HepG2 (cell line): ENCODE measurements at regions not wholly inside any gene's neighbourhood (a gene's known extent, or its start where the extent isn't known, plus 50 kb on each side); places are given as distances from the start of the nearest gene placed in this dataset.

Experiments
- ATAC-seq: fragments of 200-7000 bp; cut with Tn5 transposase; 3 replicates; pipeline ENCODE4 v1.9.1; 2020; ENCODE audit warnings: mild to moderate bottlenecking, moderate library complexity
- BruUV-seq: library from RNA; stranded (reverse); fragments of 400-500 nt; replicated peaks from 2 replicates; lab custom pipeline; 2021; lab: Mats Ljungman, UMichigan
- CTCF ChIA-PET: fragments of 300-600 bp; formaldehyde crosslinking; extraction: SDS; loops from one replicate; lab custom pipeline; 2021; ENCODE audit warnings: low total read pairs, inconsistent platforms, low intra/inter-chr PET ratio; lab: Yijun Ruan, JAX
- POLR2A ChIA-PET: fragments of 350-600 bp; sonication (Branson Sonifier 250); formaldehyde crosslinking; loops from one replicate; lab custom pipeline; 2020; ENCODE audit warnings: antibody characterized with exemption, inconsistent platforms; lab: Yijun Ruan, JAX
- DNase-seq: peaks from one replicate; pipeline ENCODE4 v3.0.0-alpha.2; 2015; ENCODE audit warnings: low spot score
- FAIRE-seq: peaks from 3 replicates; lab custom pipeline; 2011; peaks lifted over from hg19 to GRCh38; lab: Jason Lieb, UNC
- H2AFZ ChIP-seq: one replicate; pipeline ENCODE4 v1.6.1; 2011; ENCODE audit warnings: low read length, inconsistent platforms
- H3K27ac ChIP-seq: fragments of 300-600 bp; 3 replicates; pipeline ENCODE4 v1.8.0; 2011; ENCODE audit warnings: mixed run types, mild to moderate bottlenecking, mixed read lengths, low read length, inconsistent platforms; ENCODE audit not compliant: insufficient read depth; ENCODE audit errors: extremely low read length
- H3K27me3 ChIP-seq, 2 experiments: fragments of 200-600 bp in 1 of 2; 2 replicates in 1 of 2; 3 replicates in 1 of 2; pipeline versions ENCODE4 v1.6.0 to v1.8.0; 2011; ENCODE audit warnings: low read length in 2 of 2, mild to moderate bottlenecking in 2 of 2, moderate library complexity in 2 of 2, inconsistent platforms in 1 of 2; ENCODE audit not compliant: insufficient read depth in 2 of 2, control insufficient read depth in 1 of 2
- H3K36me3 ChIP-seq, 2 experiments: fragments of 200-600 bp in 1 of 2; replicated peaks in 1 of 2; 2 replicates in 1 of 2; 3 replicates in 1 of 2; pipeline versions ENCODE4 v1.5.1 to v1.8.0; 2011; ENCODE audit warnings: low read length in 2 of 2, inconsistent platforms in 1 of 2; ENCODE audit not compliant: insufficient read depth in 2 of 2, control insufficient read depth in 1 of 2
- H3K4me1 ChIP-seq: 2 replicates; pipeline ENCODE4 v1.5.1; 2012; ENCODE audit warnings: low read length, inconsistent platforms; ENCODE audit not compliant: insufficient read depth
- H3K4me2 ChIP-seq: 2 replicates; pipeline ENCODE4 v1.6.0; 2011; ENCODE audit warnings: low read depth, low read length, inconsistent platforms
- H3K4me3 ChIP-seq, 3 experiments: fragments of 200-600 bp in 1 of 3; sonication (generic), shearing (Covaris generic) in 1 of 3; replicated peaks in 1 of 3; 2 replicates each; pipeline ENCODE4 v1.5.1; 2011 to 2016; ENCODE audit warnings: low read length in 3 of 3, inconsistent platforms in 2 of 3, low read depth in 2 of 3, mild to moderate bottlenecking in 2 of 3, control low read depth in 1 of 3, mixed read lengths in 1 of 3; ENCODE audit not compliant: insufficient read depth in 1 of 3
- H3K79me2 ChIP-seq: one replicate; pipeline ENCODE4 v1.6.1; 2011; ENCODE audit warnings: low read length, inconsistent platforms; ENCODE audit not compliant: insufficient read depth
- H3K9ac ChIP-seq: 2 replicates; pipeline ENCODE4 v1.6.0; 2011; ENCODE audit warnings: mild to moderate bottlenecking, low read depth, low read length, inconsistent platforms; ENCODE audit not compliant: insufficient read depth
- H3K9me3 ChIP-seq: 2 replicates; pipeline ENCODE4 v1.5.1; 2012; ENCODE audit warnings: mild to moderate bottlenecking, low read length
- H4K20me1 ChIP-seq: 2 replicates; pipeline ENCODE4 v1.6.0; 2011; ENCODE audit warnings: inconsistent platforms, mild to moderate bottlenecking, low read length, moderate library complexity; ENCODE audit not compliant: insufficient read depth
- FOSL1 ChIP-seq: sonication (generic); formaldehyde crosslinking; IDR thresholded peaks from 2 replicates; pipeline ENCODE4 v1.9.0; 2021; ENCODE audit warnings: missing genetic modification reagents, borderline replicate concordance
- FOXK1 ChIP-seq: sonication (generic); formaldehyde crosslinking; IDR thresholded peaks from 2 replicates; pipeline ENCODE4 v1.4.0; 2020; ENCODE audit warnings: low read depth, missing genetic modification reagents, borderline replicate concordance
- GTF2F1 ChIP-seq: fragments of 150-350 bp; IDR thresholded peaks from 2 replicates; pipeline ENCODE4 v1.6.1; 2014; ENCODE audit warnings: low read length
- PHF8 ChIP-seq: sonication (generic); formaldehyde crosslinking; IDR thresholded peaks from 2 replicates; pipeline ENCODE4 v1.5.0; 2020; ENCODE audit warnings: missing genetic modification reagents
- RARG ChIP-seq: sonication (generic); formaldehyde crosslinking; IDR thresholded peaks from 2 replicates; pipeline ENCODE4 v1.4.0; 2020; ENCODE audit warnings: low read depth, mild to moderate bottlenecking, missing genetic modification reagents
- SAP130 ChIP-seq: IDR thresholded peaks from 2 replicates; pipeline ENCODE4 v1.6.1; 2016; ENCODE audit warnings: low read depth
- SIX1 ChIP-seq: sonication (generic); formaldehyde crosslinking; IDR thresholded peaks from 2 replicates; pipeline ENCODE4 v1.4.0; 2020; ENCODE audit warnings: missing genetic modification reagents, borderline replicate concordance
- SNAPC5 ChIP-seq: sonication (generic); formaldehyde crosslinking; IDR thresholded peaks from 2 replicates; pipeline ENCODE4 v1.8.1; 2023; ENCODE audit warnings: mild to moderate bottlenecking, missing genetic modification reagents, borderline replicate concordance
- ZBTB26 ChIP-seq: IDR thresholded peaks from 2 replicates; pipeline ENCODE4 v1.6.1; 2016; ENCODE audit warnings: missing compliant biosample characterization, missing genetic modification reagents, borderline replicate concordance
- ZNF160 ChIP-seq: sonication (generic); formaldehyde crosslinking; IDR thresholded peaks from 2 replicates; pipeline ENCODE4 v1.8.0; 2022; ENCODE audit warnings: mild to moderate bottlenecking, inconsistent platforms, missing genetic modification reagents
- ZNF3 ChIP-seq: IDR thresholded peaks from 2 replicates; pipeline ENCODE4 v1.7.0; 2017; ENCODE audit warnings: inconsistent platforms
- ZNF317 ChIP-seq: sonication (generic); formaldehyde crosslinking; IDR thresholded peaks from 2 replicates; pipeline ENCODE4 v1.5.0; 2020; ENCODE audit warnings: mild to moderate bottlenecking, missing genetic modification reagents
- ZNF430 ChIP-seq: sonication (generic); formaldehyde crosslinking; IDR thresholded peaks from 2 replicates; pipeline ENCODE4 v1.9.0; 2021; ENCODE audit warnings: mild to moderate bottlenecking, missing genetic modification reagents
- ZNF678 ChIP-seq: sonication (generic); formaldehyde crosslinking; IDR thresholded peaks from 2 replicates; pipeline ENCODE4 v1.4.0; 2020; ENCODE audit warnings: mild to moderate bottlenecking, missing genetic modification reagents
- ZNF7 ChIP-seq: IDR thresholded peaks from 2 replicates; pipeline ENCODE4 v1.6.1; 2016; ENCODE audit warnings: missing biosample characterization, missing genetic modification reagents
- ZNF772 ChIP-seq: sonication (generic); formaldehyde crosslinking; IDR thresholded peaks from 2 replicates; pipeline ENCODE4 v1.5.0; 2020; ENCODE audit warnings: mild to moderate bottlenecking, missing genetic modification reagents
- ZNF839 ChIP-seq: sonication (generic); formaldehyde crosslinking; IDR thresholded peaks from 2 replicates; pipeline ENCODE4 v1.4.0; 2020; ENCODE audit warnings: missing genetic modification reagents, mild to moderate bottlenecking, borderline replicate concordance
- ZXDC ChIP-seq: sonication (generic); formaldehyde crosslinking; IDR thresholded peaks from 2 replicates; pipeline ENCODE4 v1.5.0; 2020; ENCODE audit warnings: mild to moderate bottlenecking, missing genetic modification reagents
- in situ Hi-C: cut with HindIII; loops from 2 replicates; pipeline ENCODE4 v1.10.0; 2017; ENCODE audit warnings: low pct_unique_long_range_greater_than_20kb; ENCODE audit not compliant: extremely low pct_ligation_motif_present
- intact Hi-C: fragments of 100-400 bp; cut with micrococcal nuclease; formaldehyde crosslinking; loops from one replicate; pipeline ENCODE4 v1.10.0; 2022; ENCODE audit not compliant: unreplicated experiment
- TF ChIP-seq, protein P1 (sequence below): sonication (generic); formaldehyde crosslinking; IDR thresholded peaks from 2 replicates; pipeline ENCODE4 v1.9.0; 2021; ENCODE audit warnings: missing genetic modification reagents, mild to moderate bottlenecking, borderline replicate concordance
- TF ChIP-seq, protein P2 (sequence below): sonication (generic); formaldehyde crosslinking; IDR thresholded peaks from 2 replicates; pipeline ENCODE4 v1.4.0; 2020; ENCODE audit warnings: missing genetic modification reagents

DNA sequence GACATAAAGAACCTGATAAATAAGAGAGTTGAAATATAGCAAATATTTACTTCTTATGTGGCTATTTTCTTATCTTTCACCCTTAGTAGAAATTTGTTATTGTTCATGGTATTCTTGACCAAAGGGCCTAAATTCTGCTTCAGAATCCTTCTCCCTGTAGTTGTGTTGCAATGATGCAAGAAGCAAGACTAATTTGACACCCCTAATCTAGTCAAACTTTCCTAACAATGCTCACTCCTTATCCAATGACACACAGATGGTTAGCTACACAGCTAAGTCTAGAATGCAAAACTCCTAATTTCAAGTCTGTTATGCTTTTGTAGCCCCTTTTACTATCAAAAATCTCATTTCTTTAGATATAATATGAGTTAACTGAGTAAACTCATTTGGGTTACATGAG is 56.1 kb downstream of the TWIST1 start:
- H3K36me3 ChIP-seq, result no peaks in the 10 kb centered on the region
- in situ Hi-C loops (no loop called here), intact Hi-C loops (no loop called here)
- no peak overlapping the region for H3K9ac ChIP-seq
- H3K9me3 ChIP-seq, result peaks cover 57% of the 10 kb centered on the region
- H3K27ac ChIP-seq, result no peak overlapping the region
- CTCF ChIA-PET, result no interaction called here
- no peak overlapping the region for H3K4me2 ChIP-seq
- no peak overlapping the region for H2AFZ ChIP-seq
- H3K27me3 ChIP-seq, result no peaks in the 10 kb centered on the region
- no peak for ATAC-seq
- no peaks in the 10 kb centered on the region for H3K79me2 ChIP-seq
- H4K20me1 ChIP-seq, result no peaks in the 10 kb centered on the region
- FAIRE-seq, result no peak
- BruUV-seq, result no TSS peak
- TF ChIP-seq, protein P1, sequence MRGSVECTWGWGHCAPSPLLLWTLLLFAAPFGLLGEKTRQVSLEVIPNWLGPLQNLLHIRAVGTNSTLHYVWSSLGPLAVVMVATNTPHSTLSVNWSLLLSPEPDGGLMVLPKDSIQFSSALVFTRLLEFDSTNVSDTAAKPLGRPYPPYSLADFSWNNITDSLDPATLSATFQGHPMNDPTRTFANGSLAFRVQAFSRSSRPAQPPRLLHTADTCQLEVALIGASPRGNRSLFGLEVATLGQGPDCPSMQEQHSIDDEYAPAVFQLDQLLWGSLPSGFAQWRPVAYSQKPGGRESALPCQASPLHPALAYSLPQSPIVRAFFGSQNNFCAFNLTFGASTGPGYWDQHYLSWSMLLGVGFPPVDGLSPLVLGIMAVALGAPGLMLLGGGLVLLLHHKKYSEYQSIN (CRISPR knock-in tag), result no peak
- TF ChIP-seq ZNF839 (no peak), FOSL1 (CRISPR knock-in tag) (no peak), PHF8 (CRISPR knock-in tag) (no peak), GTF2F1 (no peak), ZNF7 (CRISPR knock-in tag) (no peak), ZBTB26 (CRISPR knock-in tag) (no peak), ZXDC (CRISPR knock-in tag) (no peak), ZNF160 (CRISPR knock-in tag) (no peak), ZNF317 (no peak), FOXK1 (CRISPR knock-in tag) (no peak), ZNF430 (CRISPR knock-in tag) (no peak), RARG (CRISPR knock-in tag) (no peak), ZNF3 (CRISPR knock-in tag) (no peak), ZNF678 (no peak), SAP130 (CRISPR knock-in tag) (no peak), SNAPC5 (CRISPR knock-in tag) (no peak), ZNF772 (CRISPR knock-in tag) (no peak), SIX1 (CRISPR knock-in tag) (no peak)
- TF ChIP-seq, protein P2, sequence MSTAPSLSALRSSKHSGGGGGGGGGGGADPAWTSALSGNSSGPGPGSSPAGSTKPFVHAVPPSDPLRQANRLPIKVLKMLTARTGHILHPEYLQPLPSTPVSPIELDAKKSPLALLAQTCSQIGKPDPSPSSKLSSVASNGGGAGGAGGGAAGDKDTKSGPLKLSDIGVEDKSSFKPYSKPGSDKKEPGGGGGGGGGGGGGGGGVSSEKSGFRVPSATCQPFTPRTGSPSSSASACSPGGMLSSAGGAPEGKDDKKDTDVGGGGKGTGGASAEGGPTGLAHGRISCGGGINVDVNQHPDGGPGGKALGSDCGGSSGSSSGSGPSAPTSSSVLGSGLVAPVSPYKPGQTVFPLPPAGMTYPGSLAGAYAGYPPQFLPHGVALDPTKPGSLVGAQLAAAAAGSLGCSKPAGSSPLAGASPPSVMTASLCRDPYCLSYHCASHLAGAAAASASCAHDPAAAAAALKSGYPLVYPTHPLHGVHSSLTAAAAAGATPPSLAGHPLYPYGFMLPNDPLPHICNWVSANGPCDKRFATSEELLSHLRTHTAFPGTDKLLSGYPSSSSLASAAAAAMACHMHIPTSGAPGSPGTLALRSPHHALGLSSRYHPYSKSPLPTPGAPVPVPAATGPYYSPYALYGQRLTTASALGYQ, result no peak
- TF ChIP-seq, all 625 proteins: peak for 0
- no peak overlapping the region for H3K4me3 ChIP-seq
- DNase-seq, result no peak
- POLR2A ChIA-PET, result no interaction called here
- no peaks in the 10 kb centered on the region for H3K4me1 ChIP-seq
